ENCODE measurements at regions not wholly inside any gene's neighbourhood (a gene's known extent, or its start where the extent isn't known, plus 50 kb on each side); places are given as distances from the start of the nearest gene placed in this dataset.
"Not testable (repeated sequence)": the region's sequence is repeated elsewhere in the genome, so short reads cannot be mapped to it uniquely, and the experiment has no call there.

DNA sequence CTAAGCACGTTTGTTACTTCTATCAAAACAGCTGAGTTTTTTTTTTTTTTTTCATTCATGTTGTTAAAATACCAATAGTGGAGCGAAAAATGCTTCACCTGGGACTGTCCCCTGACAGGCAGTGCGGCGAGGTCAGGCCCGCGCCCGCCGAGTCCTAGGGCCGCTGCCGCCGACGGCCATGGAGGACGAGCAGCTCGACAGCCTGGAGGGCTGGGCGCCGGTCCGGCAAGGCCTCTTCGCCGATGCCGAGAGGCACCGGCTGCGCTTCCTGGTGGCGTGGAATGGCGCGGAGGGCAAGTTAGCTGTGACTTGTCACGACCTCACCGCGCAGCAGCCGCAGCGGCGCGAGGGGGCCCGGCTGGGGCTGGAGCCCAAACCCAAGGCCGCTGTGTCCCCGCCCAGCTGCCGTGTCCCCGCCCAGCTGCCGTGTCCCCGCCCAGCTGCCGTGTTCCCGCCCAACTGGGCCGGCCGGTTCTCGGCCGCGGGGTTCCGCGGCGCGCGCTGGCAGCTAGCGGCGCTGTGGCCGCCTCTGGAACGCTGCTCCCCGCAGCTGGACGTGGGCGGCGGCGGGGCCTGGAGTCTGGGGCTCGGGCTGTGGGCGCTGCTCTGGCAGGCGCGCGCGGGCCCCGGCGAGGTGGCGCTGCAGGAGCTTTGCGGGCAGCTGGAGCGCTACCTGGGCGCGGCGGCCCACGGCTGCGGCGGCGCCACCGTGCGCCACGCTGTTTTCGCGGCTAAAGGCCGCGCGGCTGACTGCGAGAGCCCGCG lies 56.7 kb upstream of the GOLGA8R start:
- Histone ChIP-seq H3K4me3 (peak overlapping the region; percentile 35 to 79 (median 53)), H3K27ac (peak overlapping the region; percentile 67 to 90)
- H3K9me3 ChIP-seq; H3K36me3 ChIP-seq; intact Hi-C loops (cut with DNase I; ENCODE audit: low total_unique reads); H3K4me1 ChIP-seq; H3K27me3 ChIP-seq; DNase-seq (ENCODE audit: low spot score in 2 of 2): not testable (repeated sequence)

GRCh38 chr15:30471366-30471749 lies 57.3 kb upstream of the GOLGA8R start:
- Histone ChIP-seq H3K27ac (peak overlapping the region; percentile 67 to 90), H3K4me3 (peak overlapping the region; percentile 35 to 79 (median 53))
- H3K36me3 ChIP-seq; H3K9me3 ChIP-seq; H3K4me1 ChIP-seq; intact Hi-C loops (cut with DNase I; ENCODE audit: low total_unique reads); H3K27me3 ChIP-seq; DNase-seq (ENCODE audit: low spot score in 2 of 2): not testable (repeated sequence)

- H3K9me3 ChIP-seq; H3K4me3 ChIP-seq; H3K36me3 ChIP-seq; H3K27ac ChIP-seq; H3K27me3 ChIP-seq; DNase-seq (ENCODE audit: low spot score in 2 of 2); H3K4me1 ChIP-seq; intact Hi-C loops (cut with DNase I; ENCODE audit: low total_unique reads): not testable (repeated sequence)
Observed at GRCh38 chr15:30471817-30472551, 57.9 kb upstream of the GOLGA8R start.

- DNase-seq (ENCODE audit: low spot score in 2 of 2); H3K9me3 ChIP-seq; H3K36me3 ChIP-seq; H3K27me3 ChIP-seq; H3K4me1 ChIP-seq; intact Hi-C loops (cut with DNase I; ENCODE audit: low total_unique reads); H3K4me3 ChIP-seq; H3K27ac ChIP-seq: not testable (repeated sequence)
Observed at GRCh38 chr15:30484887-30485286, 67.0 kb upstream of the GOLGA8Q start.

- H3K27me3 ChIP-seq; H3K4me1 ChIP-seq; intact Hi-C loops (cut with DNase I; ENCODE audit: low total_unique reads); DNase-seq (ENCODE audit: low spot score in 2 of 2); H3K27ac ChIP-seq; H3K4me3 ChIP-seq; H3K9me3 ChIP-seq; H3K36me3 ChIP-seq: not testable (repeated sequence)
Observed at GRCh38 chr15:30489237-30489636, 62.6 kb upstream of the GOLGA8Q start.

GRCh38 chr15:30490334-30490733 lies 61.5 kb upstream of the GOLGA8Q start:
- intact Hi-C loops (cut with DNase I; ENCODE audit: low total_unique reads); DNase-seq (ENCODE audit: low spot score in 2 of 2); H3K27me3 ChIP-seq: not testable (repeated sequence)

GRCh38 chr15:30493947-30494346 lies 57.9 kb upstream of the GOLGA8Q start:
- H3K9me3 ChIP-seq; H3K27me3 ChIP-seq; H3K36me3 ChIP-seq; H3K4me3 ChIP-seq; H3K27ac ChIP-seq; intact Hi-C loops (cut with DNase I; ENCODE audit: low total_unique reads); H3K4me1 ChIP-seq; DNase-seq (ENCODE audit: low spot score in 2 of 2): not testable (repeated sequence)

More at GRCh38 chr15:30490334-30490733, 61.5 kb upstream of the GOLGA8Q start:
- not testable (repeated sequence) for H3K36me3 ChIP-seq, H3K4me1 ChIP-seq, H3K27ac ChIP-seq, H3K9me3 ChIP-seq, H3K4me3 ChIP-seq

GRCh38 chr15:30497275-30497674 lies 54.6 kb upstream of the GOLGA8Q start:
- H3K36me3 ChIP-seq; H3K4me1 ChIP-seq; H3K4me3 ChIP-seq; intact Hi-C loops (cut with DNase I; ENCODE audit: low total_unique reads); H3K9me3 ChIP-seq; DNase-seq (ENCODE audit: low spot score in 2 of 2); H3K27ac ChIP-seq; H3K27me3 ChIP-seq: not testable (repeated sequence)

GRCh38 chr15:30499233-30499632 lies 52.6 kb upstream of the GOLGA8Q start:
- H3K27ac ChIP-seq; H3K27me3 ChIP-seq; H3K9me3 ChIP-seq; H3K4me3 ChIP-seq; intact Hi-C loops (cut with DNase I; ENCODE audit: low total_unique reads); H3K36me3 ChIP-seq; DNase-seq (ENCODE audit: low spot score in 2 of 2); H3K4me1 ChIP-seq: not testable (repeated sequence)

- H3K36me3 ChIP-seq; H3K4me1 ChIP-seq; intact Hi-C loops (cut with DNase I; ENCODE audit: low total_unique reads); H3K27me3 ChIP-seq; H3K27ac ChIP-seq; H3K4me3 ChIP-seq; DNase-seq (ENCODE audit: low spot score in 2 of 2); H3K9me3 ChIP-seq: not testable (repeated sequence)
Observed at GRCh38 chr15:30500511-30500910, 51.3 kb upstream of the GOLGA8Q start.

All from breast epithelium (tissue), 4 donors.